GM23338 (cell line): ENCODE measurements at regions not wholly inside any gene's neighbourhood (a gene's known extent, or its start where the extent isn't known, plus 50 kb on each side); places are given as distances from the start of the nearest gene placed in this dataset.

Source experiments
- ATAC-seq: fragments of 200-7000 bp; cut with Tn5 transposase; 3 replicates; pipeline ENCODE4 v1.9.1; 2020
- DNase-seq: peaks from one replicate; pipeline ENCODE4 v3.0.0-alpha.2; 2015; ENCODE audit warnings: low spot score
- H2AFZ ChIP-seq: fragments of 200-600 bp; sonication (generic); 2 replicates; pipeline ENCODE4 v1.8.0; 2016; ENCODE audit warnings: antibody characterized with exemption, mild to moderate bottlenecking, moderate library complexity
- H3F3A ChIP-seq: fragments of 200-600 bp; sonication (generic); replicated peaks from 2 replicates; pipeline ENCODE4 v1.8.0; 2017; ENCODE audit warnings: antibody characterized with exemption, mixed run types, low read depth
- H3K27ac ChIP-seq: fragments of 200-600 bp; sonication (generic); 2 replicates; pipeline ENCODE4 v1.6.1; 2016; ENCODE audit warnings: low read depth
- H3K27me3 ChIP-seq: fragments of 200-600 bp; sonication (generic); 2 replicates; pipeline ENCODE4 v1.8.0; 2016; ENCODE audit warnings: mild to moderate bottlenecking, mixed run types, moderate library complexity; ENCODE audit not compliant: insufficient read depth
- H3K36me3 ChIP-seq: fragments of 200-600 bp; sonication (generic); 2 replicates; pipeline ENCODE4 v1.8.0; 2016; ENCODE audit warnings: mild to moderate bottlenecking; ENCODE audit not compliant: insufficient read depth
- H3K4me1 ChIP-seq: fragments of 200-600 bp; sonication (generic); 2 replicates; pipeline ENCODE4 v1.8.0; 2016; ENCODE audit warnings: mild to moderate bottlenecking, moderate library complexity; ENCODE audit not compliant: insufficient read depth
- H3K4me2 ChIP-seq: fragments of 200-600 bp; sonication (generic); 2 replicates; pipeline ENCODE4 v1.7.1; 2017; ENCODE audit warnings: mixed run types
- H3K4me3 ChIP-seq: fragments of 200-600 bp; sonication (generic); 2 replicates; pipeline ENCODE4 v1.6.1; 2016; ENCODE audit warnings: mixed run types
- H3K79me2 ChIP-seq: fragments of 200-600 bp; sonication (generic); replicated peaks from 2 replicates; pipeline ENCODE4 v1.8.0; 2017; ENCODE audit warnings: mild to moderate bottlenecking; ENCODE audit not compliant: insufficient read depth
- H3K9me2 ChIP-seq: fragments of 200-600 bp; sonication (generic); 2 replicates; pipeline ENCODE4 v1.8.0; 2017; ENCODE audit not compliant: insufficient read depth
- H4K20me1 ChIP-seq: fragments of 200-600 bp; sonication (generic); replicated peaks from 2 replicates; pipeline ENCODE4 v1.8.0; 2017; ENCODE audit warnings: mild to moderate bottlenecking; ENCODE audit not compliant: insufficient read depth
- H3K27ac Mint-ChIP-seq: 2 replicates; pipeline ENCODE4 v1.8.0; 2020; ENCODE audit warnings: inconsistent platforms, mild to moderate bottlenecking, moderate library complexity, mixed read lengths
- H3K27me3 Mint-ChIP-seq: 3 replicates; pipeline ENCODE4 v1.8.0; 2022; ENCODE audit warnings: low read depth, mild to moderate bottlenecking, moderate library complexity, mixed read lengths, inconsistent platforms; ENCODE audit not compliant: insufficient read depth, poor library complexity
- H3K36me3 Mint-ChIP-seq: 3 replicates; pipeline ENCODE4 v1.8.0; 2021; ENCODE audit warnings: low read depth, mild to moderate bottlenecking, inconsistent platforms, moderate library complexity, mixed read lengths
- H3K4me1 Mint-ChIP-seq: 3 replicates; pipeline ENCODE4 v1.8.0; 2020; ENCODE audit warnings: mild to moderate bottlenecking, inconsistent platforms, mixed read lengths
- H3K4me3 Mint-ChIP-seq: 3 replicates; pipeline ENCODE4 v1.8.0; 2021; ENCODE audit warnings: moderate library complexity, mild to moderate bottlenecking, inconsistent platforms, mixed read lengths
- H3K9me3 Mint-ChIP-seq: 3 replicates; pipeline ENCODE4 v1.8.0; 2020; ENCODE audit warnings: moderate library complexity, mild to moderate bottlenecking, inconsistent platforms, mixed read lengths
- CREB1 ChIP-seq: fragments of 250-450 bp; sonication (Bioruptor Pico); IDR thresholded peaks from 2 replicates; pipeline ENCODE4 v1.5.0; 2020; ENCODE audit warnings: low read depth, mild to moderate bottlenecking, moderate library complexity
- EZH2 ChIP-seq: fragments of 200-600 bp; sonication (generic); IDR thresholded peaks from one replicate; pipeline ENCODE4 v1.8.0; 2017; ENCODE audit warnings: antibody characterized with exemption, mild to moderate bottlenecking, low read depth; ENCODE audit not compliant: unreplicated experiment
- EZH2phosphoT487 ChIP-seq: fragments of 200-600 bp; sonication (generic); IDR thresholded peaks from one replicate; pipeline ENCODE4 v1.8.1; 2018; ENCODE audit warnings: antibody characterized with exemption; ENCODE audit not compliant: unreplicated experiment
- JUNB ChIP-seq: IDR thresholded peaks from one replicate; pipeline ENCODE4 v1.6.1; 2016; ENCODE audit warnings: antibody characterized with exemption; ENCODE audit not compliant: unreplicated experiment
- NANOG ChIP-seq: IDR thresholded peaks from 2 replicates; pipeline ENCODE4 v1.6.1; 2016; ENCODE audit warnings: antibody characterized with exemption, borderline replicate concordance
- POLR2AphosphoS5 ChIP-seq: IDR thresholded peaks from 2 replicates; pipeline ENCODE4 v1.6.1; 2016; ENCODE audit warnings: antibody characterized with exemption, low read depth
- STAT1 ChIP-seq: IDR thresholded peaks from one replicate; pipeline ENCODE4 v1.6.1; 2016; ENCODE audit warnings: antibody characterized with exemption; ENCODE audit not compliant: unreplicated experiment
- ZNF114 ChIP-seq: fragments of 250-450 bp; sonication (Bioruptor Pico); IDR thresholded peaks from 2 replicates; pipeline ENCODE4 v1.5.0; 2020; ENCODE audit warnings: mild to moderate bottlenecking, moderate library complexity
- ZNF331 ChIP-seq: fragments of 250-450 bp; sonication (Bioruptor Pico); IDR thresholded peaks from 2 replicates; pipeline ENCODE4 v1.5.0; 2020; ENCODE audit warnings: low read depth, mild to moderate bottlenecking, moderate library complexity
- TF ChIP-seq, protein P1 (sequence below), 2 experiments: fragments of 200-600 bp in 1 of 2; sonication (generic) in 1 of 2; conservative IDR thresholded peaks; 2 replicates each; pipeline versions ENCODE4 v1.5.1 to v1.6.1; 2016 to 2017; ENCODE audit warnings: antibody characterized with exemption in 2 of 2, low read depth in 2 of 2, mild to moderate bottlenecking in 2 of 2, moderate library complexity in 1 of 2
- TF ChIP-seq, protein P2 (sequence below): IDR thresholded peaks from 2 replicates; pipeline ENCODE4 v1.6.1; 2016; ENCODE audit warnings: antibody characterized with exemption
- TF ChIP-seq, protein P3 (sequence below): fragments of 250-450 bp; sonication (Bioruptor Pico); IDR thresholded peaks from 2 replicates; pipeline ENCODE4 v1.5.0; 2020; ENCODE audit warnings: mild to moderate bottlenecking, moderate library complexity
- TF ChIP-seq, protein P4 (sequence below): IDR thresholded peaks from one replicate; pipeline ENCODE4 v1.6.1; 2018; ENCODE audit warnings: antibody characterized with exemption; ENCODE audit not compliant: unreplicated experiment

DNA sequence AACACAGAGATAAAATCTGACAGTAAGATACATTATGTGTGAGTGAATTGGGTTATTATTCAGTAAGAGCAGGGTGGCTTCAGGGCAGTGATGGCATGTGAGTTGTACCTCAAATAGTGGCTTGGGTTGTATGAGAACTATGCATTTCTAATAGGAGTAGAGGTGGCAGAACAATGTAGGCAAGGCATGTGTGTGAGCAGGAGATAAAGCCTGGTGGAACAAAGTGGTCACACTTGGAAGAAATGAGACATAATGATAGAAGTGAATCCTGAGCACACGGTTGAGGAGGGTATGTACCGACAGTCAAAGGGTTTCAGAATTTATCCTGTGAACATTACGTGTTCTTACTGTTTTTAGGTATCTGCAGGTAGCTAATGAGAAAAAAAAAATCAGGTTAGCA, 159.3 kb downstream of the CASP12 start:
- Histone ChIP-seq H3K79me2 (no peaks in the 10 kb centered on the region), H3K9me2 (peaks cover 4% of the 10 kb centered on the region; the same call in 1 of the 2 replicates), H4K20me1 (no peaks in the 10 kb centered on the region), H3K4me2 (no peak overlapping the region), H3K27ac (no peak overlapping the region), H3K36me3 (no peaks in the 10 kb centered on the region), H2AFZ (peak overlapping the region; percentile 78; the same call in 1 of the 2 replicates), H3K4me3 (no peak overlapping the region), H3K27me3 (no peaks in the 10 kb centered on the region), H3F3A (no peaks in the 10 kb centered on the region), H3K4me1 (no peaks in the 10 kb centered on the region)
- TF ChIP-seq CREB1 (no peak), ZNF114 (no peak), ZNF331 (CRISPR knock-in tag) (no peak), EZH2phosphoT487 (no peak), JUNB (no peak), NANOG (no peak), STAT1 (no peak), POLR2AphosphoS5 (no peak), EZH2 (no peak)
- TF ChIP-seq, protein P1, sequence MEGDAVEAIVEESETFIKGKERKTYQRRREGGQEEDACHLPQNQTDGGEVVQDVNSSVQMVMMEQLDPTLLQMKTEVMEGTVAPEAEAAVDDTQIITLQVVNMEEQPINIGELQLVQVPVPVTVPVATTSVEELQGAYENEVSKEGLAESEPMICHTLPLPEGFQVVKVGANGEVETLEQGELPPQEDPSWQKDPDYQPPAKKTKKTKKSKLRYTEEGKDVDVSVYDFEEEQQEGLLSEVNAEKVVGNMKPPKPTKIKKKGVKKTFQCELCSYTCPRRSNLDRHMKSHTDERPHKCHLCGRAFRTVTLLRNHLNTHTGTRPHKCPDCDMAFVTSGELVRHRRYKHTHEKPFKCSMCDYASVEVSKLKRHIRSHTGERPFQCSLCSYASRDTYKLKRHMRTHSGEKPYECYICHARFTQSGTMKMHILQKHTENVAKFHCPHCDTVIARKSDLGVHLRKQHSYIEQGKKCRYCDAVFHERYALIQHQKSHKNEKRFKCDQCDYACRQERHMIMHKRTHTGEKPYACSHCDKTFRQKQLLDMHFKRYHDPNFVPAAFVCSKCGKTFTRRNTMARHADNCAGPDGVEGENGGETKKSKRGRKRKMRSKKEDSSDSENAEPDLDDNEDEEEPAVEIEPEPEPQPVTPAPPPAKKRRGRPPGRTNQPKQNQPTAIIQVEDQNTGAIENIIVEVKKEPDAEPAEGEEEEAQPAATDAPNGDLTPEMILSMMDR (conservative IDR thresholded peaks at IDR 0.05; ENCODE audit: low read depth in 2 of 2) = no peak
- TF ChIP-seq, protein P2, sequence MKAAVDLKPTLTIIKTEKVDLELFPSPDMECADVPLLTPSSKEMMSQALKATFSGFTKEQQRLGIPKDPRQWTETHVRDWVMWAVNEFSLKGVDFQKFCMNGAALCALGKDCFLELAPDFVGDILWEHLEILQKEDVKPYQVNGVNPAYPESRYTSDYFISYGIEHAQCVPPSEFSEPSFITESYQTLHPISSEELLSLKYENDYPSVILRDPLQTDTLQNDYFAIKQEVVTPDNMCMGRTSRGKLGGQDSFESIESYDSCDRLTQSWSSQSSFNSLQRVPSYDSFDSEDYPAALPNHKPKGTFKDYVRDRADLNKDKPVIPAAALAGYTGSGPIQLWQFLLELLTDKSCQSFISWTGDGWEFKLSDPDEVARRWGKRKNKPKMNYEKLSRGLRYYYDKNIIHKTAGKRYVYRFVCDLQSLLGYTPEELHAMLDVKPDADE = no peak
- TF ChIP-seq, protein P3, sequence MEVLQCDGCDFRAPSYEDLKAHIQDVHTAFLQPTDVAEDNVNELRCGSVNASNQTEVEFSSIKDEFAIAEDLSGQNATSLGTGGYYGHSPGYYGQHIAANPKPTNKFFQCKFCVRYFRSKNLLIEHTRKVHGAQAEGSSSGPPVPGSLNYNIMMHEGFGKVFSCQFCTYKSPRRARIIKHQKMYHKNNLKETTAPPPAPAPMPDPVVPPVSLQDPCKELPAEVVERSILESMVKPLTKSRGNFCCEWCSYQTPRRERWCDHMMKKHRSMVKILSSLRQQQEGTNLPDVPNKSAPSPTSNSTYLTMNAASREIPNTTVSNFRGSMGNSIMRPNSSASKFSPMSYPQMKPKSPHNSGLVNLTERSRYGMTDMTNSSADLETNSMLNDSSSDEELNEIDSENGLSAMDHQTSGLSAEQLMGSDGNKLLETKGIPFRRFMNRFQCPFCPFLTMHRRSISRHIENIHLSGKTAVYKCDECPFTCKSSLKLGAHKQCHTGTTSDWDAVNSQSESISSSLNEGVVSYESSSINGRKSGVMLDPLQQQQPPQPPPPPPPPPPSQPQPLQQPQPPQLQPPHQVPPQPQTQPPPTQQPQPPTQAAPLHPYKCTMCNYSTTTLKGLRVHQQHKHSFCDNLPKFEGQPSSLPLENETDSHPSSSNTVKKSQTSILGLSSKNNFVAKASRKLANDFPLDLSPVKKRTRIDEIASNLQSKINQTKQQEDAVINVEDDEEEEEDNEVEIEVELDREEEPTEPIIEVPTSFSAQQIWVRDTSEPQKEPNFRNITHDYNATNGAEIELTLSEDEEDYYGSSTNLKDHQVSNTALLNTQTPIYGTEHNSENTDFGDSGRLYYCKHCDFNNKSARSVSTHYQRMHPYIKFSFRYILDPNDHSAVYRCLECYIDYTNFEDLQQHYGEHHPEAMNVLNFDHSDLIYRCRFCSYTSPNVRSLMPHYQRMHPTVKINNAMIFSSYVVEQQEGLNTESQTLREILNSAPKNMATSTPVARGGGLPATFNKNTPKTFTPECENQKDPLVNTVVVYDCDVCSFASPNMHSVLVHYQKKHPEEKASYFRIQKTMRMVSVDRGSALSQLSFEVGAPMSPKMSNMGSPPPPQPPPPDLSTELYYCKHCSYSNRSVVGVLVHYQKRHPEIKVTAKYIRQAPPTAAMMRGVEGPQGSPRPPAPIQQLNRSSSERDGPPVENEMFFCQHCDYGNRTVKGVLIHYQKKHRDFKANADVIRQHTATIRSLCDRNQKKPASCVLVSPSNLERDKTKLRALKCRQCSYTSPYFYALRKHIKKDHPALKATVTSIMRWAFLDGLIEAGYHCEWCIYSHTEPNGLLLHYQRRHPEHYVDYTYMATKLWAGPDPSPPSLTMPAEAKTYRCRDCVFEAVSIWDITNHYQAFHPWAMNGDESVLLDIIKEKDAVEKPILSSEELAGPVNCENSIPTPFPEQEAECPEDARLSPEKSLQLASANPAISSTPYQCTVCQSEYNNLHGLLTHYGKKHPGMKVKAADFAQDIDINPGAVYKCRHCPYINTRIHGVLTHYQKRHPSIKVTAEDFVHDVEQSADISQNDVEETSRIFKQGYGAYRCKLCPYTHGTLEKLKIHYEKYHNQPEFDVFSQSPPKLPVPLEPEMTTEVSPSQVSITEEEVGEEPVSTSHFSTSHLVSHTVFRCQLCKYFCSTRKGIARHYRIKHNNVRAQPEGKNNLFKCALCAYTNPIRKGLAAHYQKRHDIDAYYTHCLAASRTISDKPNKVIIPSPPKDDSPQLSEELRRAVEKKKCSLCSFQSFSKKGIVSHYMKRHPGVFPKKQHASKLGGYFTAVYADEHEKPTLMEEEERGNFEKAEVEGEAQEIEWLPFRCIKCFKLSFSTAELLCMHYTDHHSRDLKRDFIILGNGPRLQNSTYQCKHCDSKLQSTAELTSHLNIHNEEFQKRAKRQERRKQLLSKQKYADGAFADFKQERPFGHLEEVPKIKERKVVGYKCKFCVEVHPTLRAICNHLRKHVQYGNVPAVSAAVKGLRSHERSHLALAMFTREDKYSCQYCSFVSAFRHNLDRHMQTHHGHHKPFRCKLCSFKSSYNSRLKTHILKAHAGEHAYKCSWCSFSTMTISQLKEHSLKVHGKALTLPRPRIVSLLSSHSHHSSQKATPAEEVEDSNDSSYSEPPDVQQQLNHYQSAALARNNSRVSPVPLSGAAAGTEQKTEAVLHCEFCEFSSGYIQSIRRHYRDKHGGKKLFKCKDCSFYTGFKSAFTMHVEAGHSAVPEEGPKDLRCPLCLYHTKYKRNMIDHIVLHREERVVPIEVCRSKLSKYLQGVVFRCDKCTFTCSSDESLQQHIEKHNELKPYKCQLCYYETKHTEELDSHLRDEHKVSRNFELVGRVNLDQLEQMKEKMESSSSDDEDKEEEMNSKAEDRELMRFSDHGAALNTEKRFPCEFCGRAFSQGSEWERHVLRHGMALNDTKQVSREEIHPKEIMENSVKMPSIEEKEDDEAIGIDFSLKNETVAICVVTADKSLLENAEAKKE (CRISPR knock-in tag) = no peak
- TF ChIP-seq, protein P4, sequence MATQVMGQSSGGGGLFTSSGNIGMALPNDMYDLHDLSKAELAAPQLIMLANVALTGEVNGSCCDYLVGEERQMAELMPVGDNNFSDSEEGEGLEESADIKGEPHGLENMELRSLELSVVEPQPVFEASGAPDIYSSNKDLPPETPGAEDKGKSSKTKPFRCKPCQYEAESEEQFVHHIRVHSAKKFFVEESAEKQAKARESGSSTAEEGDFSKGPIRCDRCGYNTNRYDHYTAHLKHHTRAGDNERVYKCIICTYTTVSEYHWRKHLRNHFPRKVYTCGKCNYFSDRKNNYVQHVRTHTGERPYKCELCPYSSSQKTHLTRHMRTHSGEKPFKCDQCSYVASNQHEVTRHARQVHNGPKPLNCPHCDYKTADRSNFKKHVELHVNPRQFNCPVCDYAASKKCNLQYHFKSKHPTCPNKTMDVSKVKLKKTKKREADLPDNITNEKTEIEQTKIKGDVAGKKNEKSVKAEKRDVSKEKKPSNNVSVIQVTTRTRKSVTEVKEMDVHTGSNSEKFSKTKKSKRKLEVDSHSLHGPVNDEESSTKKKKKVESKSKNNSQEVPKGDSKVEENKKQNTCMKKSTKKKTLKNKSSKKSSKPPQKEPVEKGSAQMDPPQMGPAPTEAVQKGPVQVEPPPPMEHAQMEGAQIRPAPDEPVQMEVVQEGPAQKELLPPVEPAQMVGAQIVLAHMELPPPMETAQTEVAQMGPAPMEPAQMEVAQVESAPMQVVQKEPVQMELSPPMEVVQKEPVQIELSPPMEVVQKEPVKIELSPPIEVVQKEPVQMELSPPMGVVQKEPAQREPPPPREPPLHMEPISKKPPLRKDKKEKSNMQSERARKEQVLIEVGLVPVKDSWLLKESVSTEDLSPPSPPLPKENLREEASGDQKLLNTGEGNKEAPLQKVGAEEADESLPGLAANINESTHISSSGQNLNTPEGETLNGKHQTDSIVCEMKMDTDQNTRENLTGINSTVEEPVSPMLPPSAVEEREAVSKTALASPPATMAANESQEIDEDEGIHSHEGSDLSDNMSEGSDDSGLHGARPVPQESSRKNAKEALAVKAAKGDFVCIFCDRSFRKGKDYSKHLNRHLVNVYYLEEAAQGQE = no peak
- Mint-ChIP-seq H3K27ac (no peak overlapping the region), H3K9me3 (peaks cover 4% of the 10 kb centered on the region; the same call in 2 of the 3 replicates), H3K4me1 (no peaks in the 10 kb centered on the region), H3K27me3 (no peaks in the 10 kb centered on the region), H3K36me3 (peaks cover 9% of the 10 kb centered on the region), H3K4me3 (no peak overlapping the region)
- ATAC-seq = no peak
- no peak for DNase-seq
